HG03432 (cell line): ENCODE measurements at regions not wholly inside any gene's neighbourhood (a gene's known extent, or its start where the extent isn't known, plus 50 kb on each side); places are given as distances from the start of the nearest gene placed in this dataset.

Experiments used
- ATAC-seq: cut with Tn5 transposase; IDR thresholded peaks from one replicate; pipeline ENCODE4 v1.9.1; 2021; ENCODE audit warnings: mild to moderate bottlenecking, moderate library complexity; ENCODE audit not compliant: unreplicated experiment

- no peak for ATAC-seq
Observed at GRCh38 chr3:5520237-5520636, 332.7 kb downstream of the EDEM1 start.

- no peak for ATAC-seq
Observed at GRCh38 chr3:5523125-5523524, 335.6 kb downstream of the EDEM1 start.

GRCh38 chr3:5531039-5531438 lies 343.5 kb downstream of the EDEM1 start:
- no peak for ATAC-seq

GRCh38 chr3:5531741-5532290 lies 344.3 kb downstream of the EDEM1 start:
- ATAC-seq = no peak

- no peak for ATAC-seq
Observed at GRCh38 chr3:5540532-5540931, 353.0 kb downstream of the EDEM1 start.

GRCh38 chr3:5542472-5542871 lies 355.0 kb downstream of the EDEM1 start:
- no peak for ATAC-seq

GRCh38 chr3:5543047-5543446 lies 355.5 kb downstream of the EDEM1 start:
- no peak for ATAC-seq

- ATAC-seq = no peak
Observed at GRCh38 chr3:5545719-5546118, 358.2 kb downstream of the EDEM1 start.

GRCh38 chr3:5553203-5553602 lies 365.7 kb downstream of the EDEM1 start:
- ATAC-seq = no peak

- ATAC-seq = no peak
Observed at GRCh38 chr3:5554245-5554747, 366.8 kb downstream of the EDEM1 start.

GRCh38 chr3:5560199-5560598 lies 372.7 kb downstream of the EDEM1 start:
- ATAC-seq = no peak

GRCh38 chr3:5563537-5564277 lies 376.2 kb downstream of the EDEM1 start:
- no peak for ATAC-seq

- ATAC-seq = no peak
Observed at GRCh38 chr3:5564278-5564666, 376.8 kb downstream of the EDEM1 start.

GRCh38 chr3:5565026-5565425 lies 377.5 kb downstream of the EDEM1 start:
- no peak for ATAC-seq

GRCh38 chr3:5567113-5567512 lies 379.6 kb downstream of the EDEM1 start:
- no peak for ATAC-seq

GRCh38 chr3:5568451-5568850 lies 380.9 kb downstream of the EDEM1 start:
- no peak for ATAC-seq

- ATAC-seq = no peak
Observed at GRCh38 chr3:5569152-5569551, 381.6 kb downstream of the EDEM1 start.

- ATAC-seq = no peak
Observed at GRCh38 chr3:5572168-5572567, 384.7 kb downstream of the EDEM1 start.

- ATAC-seq = no peak
Observed at GRCh38 chr3:5576277-5577011, 388.9 kb downstream of the EDEM1 start.

- no peak for ATAC-seq
Observed at GRCh38 chr3:5579139-5579602, 391.7 kb downstream of the EDEM1 start.

- no peak for ATAC-seq
Observed at GRCh38 chr3:5579946-5580345, 392.4 kb downstream of the EDEM1 start.

GRCh38 chr3:5580826-5581225 lies 393.3 kb downstream of the EDEM1 start:
- no peak for ATAC-seq
